ENCODE measurements at regions not wholly inside any gene's neighbourhood (a gene's known extent, or its start where the extent isn't known, plus 50 kb on each side); places are given as distances from the start of the nearest gene placed in this dataset.
A peak's percentile ranks its signal among the peaks of the same experiment; 100 is the strongest.

- Histone ChIP-seq H3K27me3 (replicated peaks in 1 of 2; ENCODE audit: control insufficient read depth in 2 of 2, extremely low read depth in 1 of 2, insufficient read depth in 2 of 2, low read length in 1 of 2) (no peaks in the 10 kb centered on the region), H3K9me3 (no peaks in the 10 kb centered on the region), H3K27ac (ENCODE audit: low read length) (no peak overlapping the region), H3K4me3 (ENCODE audit: control insufficient read depth in 1 of 2, extremely low read depth in 1 of 2, low read length in 1 of 2) (no peak overlapping the region), H3K36me3 (ENCODE audit: control insufficient read depth in 2 of 2, extremely low read depth in 1 of 2, insufficient read depth in 1 of 2, low read length in 1 of 2) (peaks cover 0 to 13% of the 10 kb centered on the region in 2 donors), H3K4me1 (ENCODE audit: control insufficient read depth in 1 of 2, extremely low read depth in 1 of 2, insufficient read depth in 2 of 2, low read length in 2 of 2) (peaks cover 0 to 25% of the 10 kb centered on the region in 2 experiments)
- peak in 1 of 4 experiments; percentile 16 for ATAC-seq (replicated peaks in 1 of 4)
- CTCF ChIA-PET, result interaction anchor here (0.5 to 1.1 kb wide), 3 partner anchors 85 to 458 kb away, joined by 3 read pairs; no protein-coding TSS in a partner anchor
- WGBS (ENCODE audit: insufficient coverage), result 97% methylated on average over 3 of the region's 5 CpGs
- Mint-ChIP-seq H3K27ac (peak overlapping the region; percentile 23 to 40), H3K4me3 (peak overlapping the region in 1 of 3 donors; percentile 63), H3K36me3 (peaks cover 14% of the 10 kb centered on the region), H3K4me1 (peaks cover 74 to 84% (median 78%) of the 10 kb centered on the region in 3 donors), H3K9me3 (no peaks in the 10 kb centered on the region), H3K27me3 (no peaks in the 10 kb centered on the region)
- POLR2A ChIA-PET, result interaction anchor here (0.6 to 2.1 kb wide), 7 partner anchors 10 to 84 kb away, joined by 3 to 8 read pairs (median 3); no protein-coding TSS in a partner anchor
- DNase-seq, result no peak
Observed at GRCh38 chr7:131067220-131067619, 260.5 kb upstream of the MKLN1 start.

- H3K27me3 Mint-ChIP-seq, result no peaks in the 10 kb centered on the region
Observed at GRCh38 chr7:131068604-131069021, 259.1 kb upstream of the MKLN1 start.

GRCh38 chr7:131071786-131072504 is 255.7 kb upstream of the MKLN1 start:
- ATAC-seq (replicated peaks in 1 of 4) (no peak), DNase-seq (no peak)
- peaks cover 0 to 28% of the 10 kb centered on the region in 2 donors for H3K36me3 ChIP-seq (ENCODE audit: control insufficient read depth in 2 of 2, extremely low read depth in 1 of 2, insufficient read depth in 1 of 2, low read length in 1 of 2)
- H3K27me3 ChIP-seq (replicated peaks in 1 of 2; ENCODE audit: control insufficient read depth in 2 of 2, extremely low read depth in 1 of 2, insufficient read depth in 2 of 2, low read length in 1 of 2), result no peaks in the 10 kb centered on the region
- ChIA-PET CTCF (interaction anchor here (0.6 to 2.3 kb wide), 2 partner anchors 15 to 157 kb away, joined by 4 to 10 read pairs; no protein-coding TSS in a partner anchor), POLR2A (interaction anchor here in 1 of 2 donors (1.0 kb wide), 2 partner anchors 15 kb away, joined by 4 to 5 read pairs; no protein-coding TSS in a partner anchor)
- no peaks in the 10 kb centered on the region for H3K9me3 ChIP-seq
- Mint-ChIP-seq H3K27me3 (no peaks in the 10 kb centered on the region), H3K36me3 (peaks cover 46% of the 10 kb centered on the region), H3K27ac (peak overlapping the region; percentile 43 to 58), H3K4me3 (peak overlapping the region in 1 of 3 donors; percentile 62), H3K4me1 (peaks cover 37 to 93% (median 91%) of the 10 kb centered on the region in 3 donors), H3K9me3 (no peaks in the 10 kb centered on the region)
- WGBS (ENCODE audit: insufficient coverage), result no CpG with 5 or more reads among the region's 10 CpGs
- H3K4me1 ChIP-seq (ENCODE audit: control insufficient read depth in 1 of 2, extremely low read depth in 1 of 2, insufficient read depth in 2 of 2, low read length in 2 of 2), result peaks cover 2 to 40% of the 10 kb centered on the region in 2 experiments
- no peak overlapping the region for H3K27ac ChIP-seq (ENCODE audit: low read length)
- H3K4me3 ChIP-seq (ENCODE audit: control insufficient read depth in 1 of 2, extremely low read depth in 1 of 2, low read length in 1 of 2), result no peak overlapping the region

More at GRCh38 chr7:131068604-131069021, 259.1 kb upstream of the MKLN1 start:
- ChIA-PET CTCF (interaction anchor here (0.6 to 3.1 kb wide), 16 partner anchors 9 to 359 kb away, joined by 3 to 14 read pairs (median 4); partner anchors contain the start of gene MKLN1 (in 1 of the 2)), POLR2A (interaction anchor here (0.6 to 1.6 kb wide), 8 partner anchors 9 to 242 kb away, joined by 3 to 8 read pairs (median 7); no protein-coding TSS in a partner anchor)
- peak overlapping the region; percentile 34 for H3K27ac ChIP-seq (ENCODE audit: low read length)
- Mint-ChIP-seq H3K36me3 (peaks cover 24% of the 10 kb centered on the region), H3K4me1 (peaks cover 64 to 88% (median 81%) of the 10 kb centered on the region in 3 donors), H3K27ac (peak overlapping the region in 1 of 2 donors; percentile 72), H3K9me3 (no peaks in the 10 kb centered on the region), H3K4me3 (peak overlapping the region in 1 of 3 donors; percentile 63)
- H3K27me3 ChIP-seq (replicated peaks in 1 of 2; ENCODE audit: control insufficient read depth in 2 of 2, extremely low read depth in 1 of 2, insufficient read depth in 2 of 2, low read length in 1 of 2), result no peaks in the 10 kb centered on the region
- ATAC-seq (replicated peaks in 1 of 4) (no peak), DNase-seq (no peak)
- H3K4me3 ChIP-seq (ENCODE audit: control insufficient read depth in 1 of 2, extremely low read depth in 1 of 2, low read length in 1 of 2), result no peak overlapping the region
- peaks cover 0 to 18% of the 10 kb centered on the region in 2 donors for H3K36me3 ChIP-seq (ENCODE audit: control insufficient read depth in 2 of 2, extremely low read depth in 1 of 2, insufficient read depth in 1 of 2, low read length in 1 of 2)
- no peaks in the 10 kb centered on the region for H3K9me3 ChIP-seq
- peaks cover 2 to 35% of the 10 kb centered on the region in 2 experiments for H3K4me1 ChIP-seq (ENCODE audit: control insufficient read depth in 1 of 2, extremely low read depth in 1 of 2, insufficient read depth in 2 of 2, low read length in 2 of 2)
- WGBS (ENCODE audit: insufficient coverage), result no CpG with 5 or more reads among the region's 2 CpGs

GRCh38 chr7:131072505-131073091 is 255.1 kb upstream of the MKLN1 start:
- Mint-ChIP-seq H3K27me3 (no peaks in the 10 kb centered on the region), H3K4me3 (peak overlapping the region in 2 of 3 donors; percentile 9 to 62), H3K36me3 (peaks cover 46% of the 10 kb centered on the region), H3K4me1 (peaks cover 31 to 87% (median 85%) of the 10 kb centered on the region in 3 donors), H3K27ac (peak overlapping the region; percentile 44 to 61), H3K9me3 (no peaks in the 10 kb centered on the region)
- no CpG with 5 or more reads among the region's 5 CpGs for WGBS (ENCODE audit: insufficient coverage)
- no peaks in the 10 kb centered on the region for H3K27me3 ChIP-seq (replicated peaks in 1 of 2; ENCODE audit: control insufficient read depth in 2 of 2, extremely low read depth in 1 of 2, insufficient read depth in 2 of 2, low read length in 1 of 2)
- ChIA-PET POLR2A (interaction anchor here in 1 of 2 donors (0.6 to 1.0 kb wide), 5 partner anchors 14 to 117 kb away, joined by 3 to 5 read pairs (median 4); no protein-coding TSS in a partner anchor), CTCF (interaction anchor here (0.6 to 2.3 kb wide), 4 partner anchors 15 to 474 kb away, joined by 3 to 10 read pairs (median 4); no protein-coding TSS in a partner anchor)
- peak overlapping the region; percentile 7 for H3K27ac ChIP-seq (ENCODE audit: low read length)
- H3K4me1 ChIP-seq (ENCODE audit: control insufficient read depth in 1 of 2, extremely low read depth in 1 of 2, insufficient read depth in 2 of 2, low read length in 2 of 2), result peaks cover 2 to 34% of the 10 kb centered on the region in 2 experiments
- ATAC-seq (replicated peaks in 1 of 4), result peak in 2 of 4 experiments; percentile 22 to 28
- H3K4me3 ChIP-seq (ENCODE audit: control insufficient read depth in 1 of 2, extremely low read depth in 1 of 2, low read length in 1 of 2), result no peak overlapping the region
- peaks cover 0 to 30% of the 10 kb centered on the region in 2 donors for H3K36me3 ChIP-seq (ENCODE audit: control insufficient read depth in 2 of 2, extremely low read depth in 1 of 2, insufficient read depth in 1 of 2, low read length in 1 of 2)
- H3K9me3 ChIP-seq, result no peaks in the 10 kb centered on the region
- DNase-seq, result peak in 1 of 35 experiments; percentile 53

DNA sequence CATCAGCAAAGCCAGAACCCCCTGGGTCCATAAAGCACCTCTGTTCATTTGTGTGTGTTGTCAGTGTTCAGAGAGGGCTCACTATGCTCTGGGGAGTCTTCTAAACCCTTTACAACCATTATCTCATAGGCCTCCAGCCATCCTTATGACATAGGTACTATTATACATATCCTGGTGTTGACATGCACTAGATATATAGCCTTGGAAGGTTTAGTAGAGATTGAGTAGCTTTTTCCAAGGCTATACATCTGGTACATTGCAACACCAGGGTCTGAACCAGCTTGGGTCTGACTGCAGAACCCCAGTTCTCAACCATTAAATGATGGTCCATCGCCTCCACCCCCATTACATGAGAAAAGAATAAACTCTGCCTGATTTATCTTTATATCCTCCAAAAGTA is 253.6 kb upstream of the MKLN1 start:
- Mint-ChIP-seq H3K27me3 (no peaks in the 10 kb centered on the region), H3K4me1 (peaks cover 16 to 73% (median 72%) of the 10 kb centered on the region in 3 donors), H3K9me3 (no peaks in the 10 kb centered on the region), H3K4me3 (no peak overlapping the region), H3K27ac (peak overlapping the region; percentile 52 to 71), H3K36me3 (peaks cover 42% of the 10 kb centered on the region)
- Histone ChIP-seq H3K27ac (ENCODE audit: low read length) (no peak overlapping the region), H3K4me1 (ENCODE audit: control insufficient read depth in 1 of 2, extremely low read depth in 1 of 2, insufficient read depth in 2 of 2, low read length in 2 of 2) (peaks cover 2 to 37% of the 10 kb centered on the region in 2 experiments), H3K27me3 (replicated peaks in 1 of 2; ENCODE audit: control insufficient read depth in 2 of 2, extremely low read depth in 1 of 2, insufficient read depth in 2 of 2, low read length in 1 of 2) (no peaks in the 10 kb centered on the region), H3K9me3 (no peaks in the 10 kb centered on the region), H3K4me3 (ENCODE audit: control insufficient read depth in 1 of 2, extremely low read depth in 1 of 2, low read length in 1 of 2) (no peak overlapping the region), H3K36me3 (ENCODE audit: control insufficient read depth in 2 of 2, extremely low read depth in 1 of 2, insufficient read depth in 1 of 2, low read length in 1 of 2) (peaks cover 0 to 30% of the 10 kb centered on the region in 2 donors)
- ATAC-seq (replicated peaks in 1 of 4) (peak in 1 of 4 experiments; percentile 8), DNase-seq (no peak)
- WGBS (ENCODE audit: insufficient coverage), result no CpG with 5 or more reads among the region's 1 CpG
- ChIA-PET CTCF (no interaction called here), POLR2A (interaction anchor here in 1 of 2 donors (0.6 kb wide), 1 partner anchor 16 kb away, joined by 11 read pairs; no protein-coding TSS in a partner anchor)

DNA sequence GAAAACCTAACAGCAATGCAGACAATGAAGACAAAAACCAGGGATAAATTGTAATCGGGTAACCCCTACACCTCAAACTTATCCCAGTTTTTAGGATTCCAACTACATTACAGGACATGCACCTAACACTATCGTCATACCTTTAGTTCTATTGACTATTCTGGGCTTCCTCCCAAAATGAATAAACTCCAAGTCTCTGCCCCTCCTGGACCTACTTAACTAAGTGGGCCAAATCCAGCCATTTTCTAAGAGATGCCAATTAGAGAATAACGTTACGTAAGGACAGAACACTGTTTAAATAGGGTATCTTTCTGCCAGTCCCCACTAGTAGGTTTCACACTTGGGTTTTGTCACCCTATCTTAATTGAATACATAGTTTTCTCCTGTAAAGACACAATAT is 253.1 kb upstream of the MKLN1 start:
- Histone ChIP-seq H3K9me3 (no peaks in the 10 kb centered on the region), H3K27me3 (replicated peaks in 1 of 2; ENCODE audit: control insufficient read depth in 2 of 2, extremely low read depth in 1 of 2, insufficient read depth in 2 of 2, low read length in 1 of 2) (no peaks in the 10 kb centered on the region), H3K4me3 (ENCODE audit: control insufficient read depth in 1 of 2, extremely low read depth in 1 of 2, low read length in 1 of 2) (no peak overlapping the region), H3K4me1 (ENCODE audit: control insufficient read depth in 1 of 2, extremely low read depth in 1 of 2, insufficient read depth in 2 of 2, low read length in 2 of 2) (peaks cover 2 to 37% of the 10 kb centered on the region in 2 experiments), H3K36me3 (ENCODE audit: control insufficient read depth in 2 of 2, extremely low read depth in 1 of 2, insufficient read depth in 1 of 2, low read length in 1 of 2) (peaks cover 0 to 34% of the 10 kb centered on the region in 2 donors), H3K27ac (ENCODE audit: low read length) (no peak overlapping the region)
- H3K27me3 Mint-ChIP-seq, result no peaks in the 10 kb centered on the region
- H3K9me3 Mint-ChIP-seq, result no peaks in the 10 kb centered on the region
- ChIA-PET POLR2A (interaction anchor here (0.6 kb wide), 3 partner anchors 17 to 25 kb away, joined by 3 to 11 read pairs (median 4); no protein-coding TSS in a partner anchor), CTCF (interaction anchor here in 1 of 2 donors (1.3 kb wide), 1 partner anchor 17 kb away, joined by 3 read pairs; no protein-coding TSS in a partner anchor)
- peaks cover 38% of the 10 kb centered on the region for H3K36me3 Mint-ChIP-seq
- H3K4me1 Mint-ChIP-seq, result peaks cover 11 to 68% (median 66%) of the 10 kb centered on the region in 3 donors
- 93% methylated on average over 2 of the region's 4 CpGs for WGBS (ENCODE audit: insufficient coverage)
- no peak for DNase-seq
- ATAC-seq (replicated peaks in 1 of 4), result no peak
- H3K4me3 Mint-ChIP-seq, result peak overlapping the region in 1 of 3 donors; percentile 7
- H3K27ac Mint-ChIP-seq, result peak overlapping the region in 1 of 2 donors; percentile 71

Data from T-cell (primary cell).